Trophoblast cell (in vitro differentiated cells and primary cell): ENCODE measurements at regions not wholly inside any gene's neighbourhood (a gene's known extent, or its start where the extent isn't known, plus 50 kb on each side); places are given as distances from the start of the nearest gene placed in this dataset.
"Not testable (repeated sequence)": the region's sequence is repeated elsewhere in the genome, so short reads cannot be mapped to it uniquely, and the experiment has no call there.

Source experiments
- DNase-seq, 2 donors: peaks; one replicate each; pipeline ENCODE4 v3.0.0-alpha.2; 2016
- H2AFZ ChIP-seq: 2 replicates; pipeline ENCODE4 v1.6.1; 2013; ENCODE audit warnings: low read length, moderate library complexity, mild to moderate bottlenecking; ENCODE audit not compliant: insufficient read depth, poor library complexity
- H2AK5ac ChIP-seq: 2 replicates; pipeline ENCODE4 v1.6.1; 2013; ENCODE audit warnings: mild to moderate bottlenecking, low read length
- H2BK120ac ChIP-seq: 2 replicates; pipeline ENCODE4 v1.6.1; 2013; ENCODE audit warnings: low read length, mild to moderate bottlenecking, moderate library complexity; ENCODE audit not compliant: insufficient read depth, poor library complexity
- H2BK12ac ChIP-seq: 2 replicates; pipeline ENCODE4 v1.6.1; 2013; ENCODE audit warnings: mild to moderate bottlenecking, low read length, moderate library complexity
- H2BK5ac ChIP-seq: 2 replicates; pipeline ENCODE4 v1.6.1; 2013; ENCODE audit warnings: low read length, low read depth, moderate library complexity, mild to moderate bottlenecking; ENCODE audit not compliant: poor library complexity
- H3K14ac ChIP-seq: 2 replicates; pipeline ENCODE4 v1.6.1; 2013; ENCODE audit warnings: mild to moderate bottlenecking, low read length
- H3K18ac ChIP-seq: 2 replicates; pipeline ENCODE4 v1.6.1; 2013; ENCODE audit warnings: mild to moderate bottlenecking, low read length
- H3K23ac ChIP-seq: 2 replicates; pipeline ENCODE4 v1.6.1; 2013; ENCODE audit warnings: low read length
- H3K27ac ChIP-seq: 2 replicates; pipeline ENCODE4 v1.5.1; 2013; ENCODE audit warnings: low read depth, mild to moderate bottlenecking, inconsistent platforms, low read length, moderate library complexity
- H3K27me3 ChIP-seq: 2 replicates; pipeline ENCODE4 v1.6.1; 2013; ENCODE audit warnings: inconsistent platforms, mild to moderate bottlenecking, low read length, moderate library complexity; ENCODE audit not compliant: insufficient read depth
- H3K36me3 ChIP-seq, 2 experiments: 1 replicate in 1 of 2; 2 replicates in 1 of 2; pipeline ENCODE4 v1.6.1; 2013; ENCODE audit warnings: low read length in 2 of 2, mild to moderate bottlenecking in 2 of 2, moderate library complexity in 1 of 2; ENCODE audit not compliant: insufficient read depth in 2 of 2, control insufficient read depth in 1 of 2
- H3K4ac ChIP-seq: 2 replicates; pipeline ENCODE4 v1.6.1; 2013; ENCODE audit warnings: low read depth, mild to moderate bottlenecking, low read length, moderate library complexity
- H3K4me1 ChIP-seq, 2 experiments: 1 replicate in 1 of 2; 2 replicates in 1 of 2; pipeline ENCODE4 v1.6.1; 2013; ENCODE audit warnings: low read length in 2 of 2, mild to moderate bottlenecking in 2 of 2, moderate library complexity in 1 of 2; ENCODE audit not compliant: insufficient read depth in 2 of 2, control insufficient read depth in 1 of 2
- H3K4me2 ChIP-seq: 2 replicates; pipeline ENCODE4 v1.6.1; 2013; ENCODE audit warnings: inconsistent platforms, mild to moderate bottlenecking, low read length, moderate library complexity
- H3K4me3 ChIP-seq: 2 replicates; pipeline ENCODE4 v1.5.1; 2013; ENCODE audit warnings: mild to moderate bottlenecking, low read depth, low read length, inconsistent platforms
- H3K79me1 ChIP-seq: one replicate; pipeline ENCODE4 v1.6.1; 2013; ENCODE audit warnings: low read length
- H3K79me2 ChIP-seq: 2 replicates; pipeline ENCODE4 v1.6.1; 2013; ENCODE audit warnings: low read length, mild to moderate bottlenecking; ENCODE audit not compliant: control insufficient read depth, insufficient read depth, poor library complexity
- H3K9ac ChIP-seq: 2 replicates; pipeline ENCODE4 v1.6.1; 2013; ENCODE audit warnings: mild to moderate bottlenecking, low read length
- H3K9me3 ChIP-seq: 2 replicates; pipeline ENCODE4 v1.6.1; 2013; ENCODE audit warnings: low read depth, mild to moderate bottlenecking, control low read depth, inconsistent platforms, low read length; ENCODE audit not compliant: insufficient read depth
- H4K12ac ChIP-seq: 2 replicates; pipeline ENCODE4 v1.6.1; 2013; ENCODE audit warnings: low read depth, mild to moderate bottlenecking, low read length, moderate library complexity
- H4K8ac ChIP-seq: 2 replicates; pipeline ENCODE4 v1.6.1; 2013; ENCODE audit warnings: low read depth, mild to moderate bottlenecking, low read length, moderate library complexity
- H4K91ac ChIP-seq: one replicate; pipeline ENCODE4 v1.6.1; 2013; ENCODE audit warnings: low read depth, mild to moderate bottlenecking, low read length, moderate library complexity
- WGBS: extraction: QIAGEN DNeasy Blood & Tissue Kit; methylation state at CpG from one replicate; pipeline ENCODE4 v1.1.7; 2013; ENCODE audit warnings: missing lambda C conversion rate; ENCODE audit not compliant: insufficient read length, insufficient coverage; ENCODE audit errors: extremely low coverage; 5-methylcytosine and 5-hydroxymethylcytosine counted together

DNA sequence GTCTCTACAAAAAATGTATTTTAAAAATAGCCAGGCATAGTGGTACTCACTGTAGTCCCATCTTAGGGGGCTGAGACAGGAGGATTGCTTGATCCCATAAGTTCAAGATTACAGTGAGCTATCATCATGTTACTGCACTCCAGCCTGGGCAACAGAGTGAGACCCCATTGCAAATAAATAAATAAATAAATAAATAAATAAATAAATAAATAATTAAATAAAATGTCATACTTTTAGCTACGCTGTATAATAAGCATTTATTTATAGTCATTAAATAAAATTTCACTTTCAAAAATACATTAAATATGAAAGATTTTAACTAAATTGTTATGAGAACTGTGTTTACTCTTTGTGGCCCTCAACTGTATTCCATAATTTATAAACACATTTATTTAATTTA lies 1124.2 kb downstream of the PCDH7 start:
- Histone ChIP-seq H3K23ac (no peak overlapping the region), H2BK120ac (no peak overlapping the region), H3K4me1 (no peaks in the 10 kb centered on the region), H2BK12ac (no peak overlapping the region), H2BK5ac (no peak overlapping the region), H4K8ac (no peak overlapping the region), H3K79me2 (no peaks in the 10 kb centered on the region), H3K27me3 (no peaks in the 10 kb centered on the region), H3K9me3 (peaks cover 3% of the 10 kb centered on the region), H4K91ac (no peak overlapping the region), H3K27ac (no peak overlapping the region), H2AK5ac (no peak overlapping the region), H4K12ac (no peak overlapping the region), H3K79me1 (no peaks in the 10 kb centered on the region), H2AFZ (no peak overlapping the region), H3K9ac (no peak overlapping the region), H3K36me3 (no peaks in the 10 kb centered on the region), H3K4ac (no peak overlapping the region), H3K4me2 (no peak overlapping the region), H3K18ac (no peak overlapping the region), H3K4me3 (no peak overlapping the region), H3K14ac (no peak overlapping the region)
- no peak for DNase-seq
- WGBS: no CpG with 5 or more reads among the region's 1 CpG

DNA sequence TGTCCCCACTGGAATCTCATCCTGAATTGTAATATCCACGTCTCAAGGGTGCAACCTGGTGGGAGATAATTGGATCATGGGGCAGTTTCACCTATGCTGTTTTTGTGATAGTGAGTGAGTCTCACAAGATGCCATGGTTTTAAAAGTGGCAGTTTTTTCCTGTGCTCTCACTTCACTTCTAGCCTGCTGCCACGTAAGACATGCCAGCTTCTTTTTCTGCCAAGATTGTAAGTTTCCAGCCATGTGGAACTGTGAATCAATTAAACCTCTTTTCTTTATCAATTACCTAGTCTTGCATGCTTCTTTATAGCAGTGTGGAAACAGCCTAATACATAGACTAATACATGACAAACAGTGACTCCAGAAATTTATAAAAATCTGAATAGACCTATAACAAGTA lies 1131.8 kb downstream of the PCDH7 start:
- Histone ChIP-seq H3K79me1 (no peaks in the 10 kb centered on the region), H2AFZ (no peak overlapping the region), H3K27ac (no peak overlapping the region), H3K27me3 (no peaks in the 10 kb centered on the region), H3K23ac (no peak overlapping the region), H3K4me2 (no peak overlapping the region), H3K9ac (no peak overlapping the region), H4K91ac (no peak overlapping the region), H3K4ac (no peak overlapping the region), H2BK5ac (no peak overlapping the region), H3K79me2 (no peaks in the 10 kb centered on the region), H3K4me1 (no peaks in the 10 kb centered on the region), H3K4me3 (no peak overlapping the region), H3K9me3 (peaks cover 4% of the 10 kb centered on the region), H2BK12ac (no peak overlapping the region), H2AK5ac (no peak overlapping the region), H3K14ac (no peak overlapping the region), H3K36me3 (no peaks in the 10 kb centered on the region), H4K8ac (no peak overlapping the region), H3K18ac (no peak overlapping the region), H4K12ac (no peak overlapping the region), H2BK120ac (no peak overlapping the region)
- no peak for DNase-seq
- no CpG with 5 or more reads among the region's 2 CpGs for WGBS

DNA sequence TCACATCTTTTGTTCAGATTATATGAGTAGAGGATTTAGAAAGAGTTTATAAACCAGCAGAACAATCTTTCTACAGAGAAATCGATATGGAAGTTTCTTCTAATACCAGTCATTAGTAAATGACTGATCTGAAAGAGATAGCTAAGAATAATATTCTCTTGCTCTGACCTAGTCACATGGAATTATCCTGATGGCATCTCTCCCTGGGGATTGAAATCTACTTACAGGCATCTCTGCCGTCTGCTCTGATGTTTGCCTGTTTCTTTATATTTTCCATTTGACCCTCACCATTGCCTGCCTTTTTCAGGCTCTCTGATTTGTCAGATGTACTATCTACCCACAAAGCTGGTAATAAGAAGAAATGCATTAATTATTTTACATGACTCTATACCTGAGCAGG lies 1157.3 kb downstream of the PCDH7 start:
- Histone ChIP-seq H2BK120ac (no peak overlapping the region), H3K9me3 (no peaks in the 10 kb centered on the region), H3K4me1 (no peaks in the 10 kb centered on the region), H3K9ac (no peak overlapping the region), H3K4me3 (no peak overlapping the region), H2AFZ (no peak overlapping the region), H4K8ac (no peak overlapping the region), H3K79me1 (no peaks in the 10 kb centered on the region), H2BK12ac (no peak overlapping the region), H3K23ac (no peak overlapping the region), H3K14ac (no peak overlapping the region), H4K12ac (no peak overlapping the region), H3K4me2 (no peak overlapping the region), H3K4ac (no peak overlapping the region), H2AK5ac (no peak overlapping the region), H3K79me2 (no peaks in the 10 kb centered on the region), H3K18ac (no peak overlapping the region), H2BK5ac (no peak overlapping the region), H4K91ac (no peak overlapping the region), H3K27me3 (no peaks in the 10 kb centered on the region), H3K36me3 (no peaks in the 10 kb centered on the region), H3K27ac (no peak overlapping the region)
- no CpG with 5 or more reads among the region's 2 CpGs for WGBS
- no peak for DNase-seq

DNA sequence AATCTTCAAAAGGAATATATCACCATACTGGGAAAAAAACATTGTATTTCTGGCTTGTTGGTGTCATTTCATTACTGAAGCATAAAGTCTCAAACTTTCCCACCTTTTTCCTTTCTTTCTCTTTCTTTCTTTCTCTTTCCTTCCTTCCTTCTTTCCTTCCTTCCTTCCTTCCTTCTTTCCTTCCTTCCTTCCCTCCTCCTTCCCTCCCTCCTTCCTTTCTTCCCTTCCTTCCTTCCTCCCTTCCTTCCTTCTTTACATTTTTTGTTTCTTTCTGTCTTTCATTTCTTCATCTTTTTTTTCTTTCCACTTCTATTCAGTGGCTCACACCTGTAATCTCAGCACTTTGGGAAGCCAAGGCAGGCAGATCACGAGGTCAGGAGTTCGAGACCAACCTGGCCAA lies 1160.7 kb downstream of the PCDH7 start:
- H2AFZ ChIP-seq, DNase-seq, H4K91ac ChIP-seq, H3K36me3 ChIP-seq, H3K9ac ChIP-seq, H2AK5ac ChIP-seq, H2BK12ac ChIP-seq, H4K12ac ChIP-seq, H3K79me2 ChIP-seq, H3K4me2 ChIP-seq, H3K4me3 ChIP-seq, H2BK5ac ChIP-seq, H3K27me3 ChIP-seq, H3K9me3 ChIP-seq, H3K27ac ChIP-seq, H3K4me1 ChIP-seq, H3K14ac ChIP-seq, H2BK120ac ChIP-seq, H3K23ac ChIP-seq, H3K18ac ChIP-seq, H3K4ac ChIP-seq, H4K8ac ChIP-seq, H3K79me1 ChIP-seq: not testable (repeated sequence)
- no CpG with 5 or more reads among the region's 2 CpGs for WGBS

DNA sequence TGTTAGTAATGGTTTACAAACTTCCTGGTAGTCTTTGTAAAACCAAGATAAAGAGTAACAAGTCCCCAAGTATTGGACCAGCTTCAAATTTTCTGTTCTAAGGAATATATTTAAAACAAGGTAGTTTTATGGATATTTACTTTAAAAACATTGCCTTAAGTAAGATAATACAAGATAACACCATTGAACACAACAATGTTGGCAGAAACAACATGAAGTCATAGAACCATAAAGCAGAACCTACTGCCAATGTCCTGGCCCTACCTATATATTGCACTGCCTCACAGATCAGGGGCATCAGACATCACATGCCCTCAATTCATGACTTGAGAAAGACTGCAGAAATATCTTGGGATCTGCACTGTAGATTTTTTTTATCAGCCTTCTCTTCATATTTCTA lies 1176.2 kb downstream of the PCDH7 start:
- no peak overlapping the region for H2BK5ac ChIP-seq
- no peak overlapping the region for H3K4me2 ChIP-seq
- H3K4me1 ChIP-seq: no peaks in the 10 kb centered on the region
- H3K9ac ChIP-seq: no peak overlapping the region
- no peak overlapping the region for H3K18ac ChIP-seq
- H2BK120ac ChIP-seq: no peak overlapping the region
- H3K79me1 ChIP-seq: no peaks in the 10 kb centered on the region
- no peaks in the 10 kb centered on the region for H3K36me3 ChIP-seq
- H3K9me3 ChIP-seq: no peaks in the 10 kb centered on the region
- no peak overlapping the region for H3K14ac ChIP-seq
- no peak overlapping the region for H4K12ac ChIP-seq
- no peak overlapping the region for H2BK12ac ChIP-seq
- H3K4me3 ChIP-seq: no peak overlapping the region
- H2AK5ac ChIP-seq: no peak overlapping the region
- no peak overlapping the region for H3K23ac ChIP-seq
- no peak overlapping the region for H4K8ac ChIP-seq
- DNase-seq: no peak
- no peak overlapping the region for H2AFZ ChIP-seq
- H3K27ac ChIP-seq: no peak overlapping the region
- no peaks in the 10 kb centered on the region for H3K79me2 ChIP-seq
- no peak overlapping the region for H4K91ac ChIP-seq
- H3K4ac ChIP-seq: no peak overlapping the region
- H3K27me3 ChIP-seq: no peaks in the 10 kb centered on the region
